Body of pancreas (tissue), 4 donors: ENCODE measurements at regions not wholly inside any gene's neighbourhood (a gene's known extent, or its start where the extent isn't known, plus 50 kb on each side); places are given as distances from the start of the nearest gene placed in this dataset.
"Not testable (repeated sequence)": the region's sequence is repeated elsewhere in the genome, so short reads cannot be mapped to it uniquely, and the experiment has no call there.

ENCODE experiments used
- CTCF ChIP-seq, 7 experiments: fragments of 450-650 bp in 4 of 7; fragments of 200-600 bp in 3 of 7; sonication (generic) in 3 of 7; IDR thresholded peaks; one replicate each; pipeline ENCODE4 v1.5.1; 2016 to 2019; ENCODE audit warnings: antibody characterized with exemption in 7 of 7
- POLR2A ChIP-seq, 3 donors: fragments of 450-650 bp; IDR thresholded peaks; one replicate each; pipeline ENCODE4 v1.6.1; 2016; ENCODE audit warnings: antibody characterized with exemption in 3 of 3, mild to moderate bottlenecking in 2 of 3

- TF ChIP-seq CTCF, POLR2A (IDR thresholded peaks at IDR 0.05): not testable (repeated sequence)
Observed at GRCh38 chr12:113531073-113531472, 59.4 kb upstream of the LHX5 start.
